HG03575 (cell line): ENCODE measurements at regions not wholly inside any gene's neighbourhood (a gene's known extent, or its start where the extent isn't known, plus 50 kb on each side); places are given as distances from the start of the nearest gene placed in this dataset.
"Not testable (repeated sequence)": the region's sequence is repeated elsewhere in the genome, so short reads cannot be mapped to it uniquely, and the experiment has no call there.

Experiments used
- ATAC-seq: cut with Tn5 transposase; IDR thresholded peaks from one replicate; pipeline ENCODE4 v1.9.1; 2021; ENCODE audit not compliant: unreplicated experiment, insufficient number of reproducible peaks, low FRiP score; ENCODE audit errors: extremely low read depth

DNA sequence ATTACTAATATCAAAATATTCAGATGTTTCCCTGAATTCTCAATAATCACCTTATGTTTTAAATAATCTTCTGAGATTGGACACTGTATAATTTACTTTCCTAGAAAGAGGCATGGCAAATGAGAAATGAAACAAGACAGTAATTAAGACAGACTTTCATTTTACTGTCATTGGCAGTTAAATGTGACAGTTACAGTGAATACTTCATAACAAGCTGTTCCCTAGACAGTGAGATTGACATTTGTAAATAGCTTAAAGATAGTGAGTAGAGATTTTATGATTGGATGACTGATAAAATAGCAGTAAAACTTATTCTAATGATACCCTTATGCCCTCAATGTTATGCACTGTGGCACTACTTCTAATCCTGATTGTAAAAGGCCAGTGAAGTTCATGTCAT is 524.9 kb upstream of the TMEFF2 start:
- ATAC-seq = no peak

DNA sequence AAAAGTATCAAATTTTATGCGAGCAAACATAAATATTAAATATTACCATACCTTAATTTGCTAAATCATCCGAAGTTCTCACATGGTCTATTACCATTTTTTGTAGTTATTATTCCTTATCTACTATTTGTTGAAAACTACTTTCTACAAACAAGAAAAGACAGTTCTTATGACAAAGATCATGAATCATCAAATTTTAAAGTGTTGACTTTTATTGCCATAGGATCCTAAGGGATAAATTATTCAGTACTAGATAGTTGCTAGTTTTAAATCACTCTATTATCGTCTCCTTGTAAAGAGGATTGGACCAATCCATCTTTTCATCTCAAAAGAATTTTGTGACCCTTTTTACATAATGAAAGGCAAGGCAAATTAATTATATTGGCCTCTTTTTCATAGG is 523.6 kb upstream of the TMEFF2 start:
- ATAC-seq = no peak

DNA sequence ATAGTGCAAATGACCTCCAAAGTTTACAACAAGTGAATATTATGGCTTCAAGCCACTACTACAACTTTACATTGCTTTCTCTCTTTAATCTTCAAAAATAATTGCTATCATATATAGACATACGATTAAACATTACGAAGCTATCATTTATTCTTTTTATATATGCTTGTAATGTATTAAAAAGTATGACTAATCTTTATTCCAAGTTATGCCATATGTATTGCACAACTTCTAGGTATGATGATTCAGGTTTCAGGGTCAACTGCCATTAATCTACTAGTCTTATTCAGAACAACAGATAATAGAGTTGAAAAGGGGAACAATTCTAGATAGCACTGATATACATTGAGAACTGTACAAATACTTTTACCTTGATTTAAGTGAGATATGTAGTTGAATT is 506.2 kb upstream of the TMEFF2 start:
- no peak for ATAC-seq

DNA sequence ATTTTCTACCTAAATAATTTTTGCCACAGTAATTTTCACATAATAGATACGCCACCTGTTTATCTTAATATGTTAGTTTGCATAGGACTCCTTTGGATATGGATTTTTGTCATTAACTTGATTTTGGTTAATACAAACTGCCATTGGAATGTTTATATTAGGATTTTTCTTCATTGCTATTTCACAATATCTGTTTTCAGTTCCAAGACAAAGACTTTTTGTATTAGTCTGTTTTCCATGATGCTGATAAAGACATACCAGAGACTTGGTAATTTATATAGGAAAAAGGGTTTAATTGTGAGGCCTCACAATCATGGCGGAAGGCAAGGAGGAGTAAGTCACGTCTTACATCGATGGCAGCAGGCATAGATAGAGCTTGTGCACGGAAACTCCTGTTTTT is 503.1 kb upstream of the TMEFF2 start:
- ATAC-seq = no peak

DNA sequence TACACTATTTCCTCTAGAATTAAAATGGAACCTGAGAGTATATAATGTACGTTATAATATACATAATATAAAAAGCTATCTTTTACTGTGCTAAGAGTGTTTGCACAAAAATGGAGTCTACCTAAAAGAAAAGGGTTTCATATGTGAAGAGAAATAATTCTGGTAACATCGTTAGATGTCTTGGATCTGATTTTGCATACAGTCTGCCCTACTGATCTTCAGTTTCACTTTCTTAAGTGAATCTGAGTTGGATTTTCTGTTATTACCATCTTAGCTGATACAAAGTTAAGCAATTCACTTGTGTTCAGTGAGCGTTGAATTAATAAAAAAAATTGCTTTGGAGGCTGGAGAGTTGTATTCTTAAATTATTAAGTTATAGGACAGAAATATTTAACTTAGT is 502.1 kb upstream of the TMEFF2 start:
- ATAC-seq = no peak

DNA sequence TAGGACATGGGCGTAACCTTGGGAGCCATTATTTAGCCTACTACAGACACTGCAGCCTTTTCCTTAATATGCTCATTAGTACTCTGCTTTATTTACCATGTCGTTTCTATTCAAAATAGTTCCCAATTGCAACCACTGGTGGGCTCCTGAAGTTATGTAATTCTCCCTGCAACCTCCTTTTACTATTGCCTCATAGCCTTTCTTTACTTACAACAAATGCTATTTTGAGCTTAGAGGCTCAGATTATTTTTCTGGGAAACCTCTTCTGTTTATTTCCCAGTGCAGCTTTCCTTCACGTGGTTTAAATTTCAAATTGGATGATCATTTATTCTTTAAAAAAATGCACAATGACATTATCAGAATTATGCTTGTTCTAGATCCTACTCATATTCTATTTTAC is 492.3 kb upstream of the TMEFF2 start:
- no peak for ATAC-seq

DNA sequence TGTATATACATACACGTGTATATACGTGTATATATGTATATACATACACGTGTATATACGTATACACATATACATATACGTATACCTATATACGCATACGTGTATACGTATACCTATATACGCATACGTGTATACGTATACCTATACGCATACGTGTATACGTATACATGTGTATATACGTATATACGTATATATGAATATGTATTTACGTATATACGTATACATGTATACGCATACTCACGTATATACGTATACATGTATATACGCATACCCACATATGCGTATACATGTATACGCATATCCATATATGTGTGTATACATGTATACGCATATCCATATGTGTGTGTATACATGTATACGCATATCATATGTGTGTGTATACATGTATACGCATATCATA is 487.8 kb upstream of the TMEFF2 start:
- ATAC-seq = not testable (repeated sequence)

DNA sequence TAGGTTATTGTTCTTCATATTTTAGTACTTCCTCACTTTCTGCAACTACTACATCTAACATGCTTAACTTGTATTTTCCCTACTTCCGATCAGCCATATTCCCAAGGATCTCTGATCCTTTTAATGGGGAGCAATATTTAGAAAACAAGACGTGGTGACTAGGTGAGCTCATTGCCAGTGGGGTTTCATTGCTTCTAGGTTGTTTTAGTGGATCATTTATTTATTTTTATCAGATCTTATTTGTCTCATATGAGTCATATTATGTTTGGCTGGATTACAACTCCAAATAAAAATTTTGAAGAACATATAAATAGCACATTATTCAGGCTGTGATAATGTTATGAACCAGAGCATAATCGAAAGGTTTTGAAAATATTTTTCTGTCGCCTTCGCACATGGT is 480.9 kb upstream of the TMEFF2 start:
- ATAC-seq = no peak

DNA sequence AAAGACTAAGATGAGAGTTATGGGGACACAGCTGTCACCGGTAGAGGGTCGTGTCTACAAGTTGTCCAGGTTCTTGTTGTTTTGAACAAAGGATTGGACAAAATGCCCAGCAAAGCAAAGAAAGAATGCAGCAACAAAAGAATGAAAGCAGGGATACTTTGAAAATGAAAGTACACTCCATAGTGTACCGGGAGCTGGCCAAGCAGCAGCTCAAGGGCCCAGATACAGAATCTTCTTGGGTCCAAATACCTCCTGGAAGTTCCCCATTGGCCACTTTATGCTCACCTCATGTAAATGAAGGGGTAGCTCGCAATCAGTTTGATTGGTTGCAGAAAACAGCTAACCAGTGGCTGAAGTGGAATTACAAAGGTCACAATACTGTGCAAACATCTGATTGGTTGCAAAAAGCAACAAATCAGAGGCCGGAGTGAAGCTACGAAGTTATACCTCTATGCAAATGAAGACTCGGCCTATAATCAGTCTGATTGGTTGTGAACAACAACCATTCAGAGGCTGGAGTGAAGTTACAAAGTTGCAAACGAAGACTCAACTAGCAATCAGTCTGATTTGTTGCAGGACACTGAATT is 474.9 kb upstream of the TMEFF2 start:
- ATAC-seq = no peak

DNA sequence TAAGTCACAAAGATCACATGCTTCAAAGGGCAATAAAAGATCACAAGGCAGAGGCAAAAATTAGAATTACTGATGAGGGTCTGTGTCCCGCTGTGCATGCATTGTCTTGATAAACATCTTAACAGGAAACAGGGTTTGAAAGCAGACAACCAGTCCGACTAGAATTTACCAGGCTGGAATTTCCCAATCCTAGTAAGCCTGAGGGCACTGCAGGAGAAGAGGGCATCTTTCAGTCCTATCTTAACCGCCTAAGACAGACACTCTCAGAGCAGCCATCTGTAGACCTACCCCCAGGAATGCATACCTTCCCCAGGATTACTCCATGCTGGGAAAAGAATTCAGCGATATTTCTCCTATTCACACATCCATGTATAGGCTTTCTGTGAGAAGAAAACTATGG is 465.8 kb upstream of the TMEFF2 start:
- ATAC-seq = not testable (repeated sequence)

DNA sequence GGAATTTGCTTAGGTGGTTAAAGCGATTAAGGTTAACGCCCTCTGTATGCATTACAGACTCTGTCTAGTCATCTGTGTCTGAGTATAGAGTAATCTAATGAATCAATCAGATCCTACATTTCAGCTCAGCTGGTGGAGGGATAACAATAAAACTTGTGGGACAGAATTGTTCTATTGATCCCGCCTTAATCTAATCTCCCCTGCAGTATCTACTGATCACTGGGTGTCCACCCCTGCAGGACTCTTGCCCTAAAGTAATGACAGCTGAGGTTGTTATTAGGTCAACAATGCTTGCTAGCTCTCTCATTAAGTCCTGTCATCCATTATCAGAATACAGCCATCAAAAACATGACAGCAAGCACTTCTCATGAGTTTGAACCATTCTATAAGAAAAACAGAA is 462.6 kb upstream of the TMEFF2 start:
- ATAC-seq = no peak

DNA sequence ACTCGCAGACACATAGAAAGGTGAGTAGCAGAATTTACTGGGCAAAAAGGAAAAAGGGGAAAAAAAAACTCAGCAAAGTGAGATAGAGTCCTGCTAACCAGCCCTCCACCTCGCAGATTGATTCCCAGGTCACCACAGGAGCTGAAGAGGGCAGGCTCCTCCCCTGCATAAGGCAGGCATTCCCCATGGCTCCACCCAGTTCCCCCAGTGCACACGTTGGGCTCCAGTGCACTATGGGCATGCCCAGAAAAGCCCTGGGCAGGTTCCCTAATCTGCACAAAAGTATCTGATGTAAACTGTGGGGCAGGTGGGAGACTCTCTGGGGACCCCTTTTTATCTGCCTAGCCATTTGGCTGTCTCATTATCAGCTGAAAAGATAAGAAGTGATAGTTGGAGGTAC is 461.2 kb upstream of the TMEFF2 start:
- no peak for ATAC-seq

DNA sequence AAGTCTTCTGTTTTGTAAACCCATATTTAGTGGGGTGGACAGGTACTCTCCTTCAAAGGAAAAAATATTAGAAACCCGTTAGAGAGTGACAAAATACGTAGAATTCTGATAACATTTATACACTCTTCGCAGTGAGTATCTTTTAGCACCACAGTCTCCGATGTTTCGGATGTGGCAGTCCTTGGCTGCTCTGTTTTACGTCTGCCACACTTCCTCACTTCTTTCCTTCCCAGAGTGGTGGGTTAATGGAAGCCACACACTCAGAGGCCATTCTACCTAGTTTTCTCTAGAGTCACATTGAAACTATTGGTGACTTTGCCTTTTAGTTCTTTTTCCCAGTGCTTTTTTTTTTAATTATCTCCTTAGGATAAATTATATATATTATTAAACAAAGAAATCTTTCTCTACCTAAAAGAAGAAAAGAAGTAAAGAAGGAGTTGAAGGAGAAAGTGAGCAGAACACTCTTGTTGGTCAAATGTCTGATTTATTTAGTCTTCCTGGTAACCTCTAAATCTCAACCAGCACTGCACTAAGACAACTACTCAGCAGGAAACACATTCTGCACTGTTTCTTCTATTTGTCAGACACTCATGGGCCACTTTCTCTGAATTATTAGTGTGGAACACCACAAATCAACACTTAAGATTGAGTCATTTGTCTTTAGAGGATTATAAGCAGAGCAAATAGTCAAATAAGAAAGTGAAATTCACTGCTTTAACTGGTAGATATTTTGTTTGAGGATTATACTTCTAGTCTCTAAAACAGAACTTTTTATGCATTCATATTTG is 451.3 kb upstream of the TMEFF2 start:
- ATAC-seq = no peak

DNA sequence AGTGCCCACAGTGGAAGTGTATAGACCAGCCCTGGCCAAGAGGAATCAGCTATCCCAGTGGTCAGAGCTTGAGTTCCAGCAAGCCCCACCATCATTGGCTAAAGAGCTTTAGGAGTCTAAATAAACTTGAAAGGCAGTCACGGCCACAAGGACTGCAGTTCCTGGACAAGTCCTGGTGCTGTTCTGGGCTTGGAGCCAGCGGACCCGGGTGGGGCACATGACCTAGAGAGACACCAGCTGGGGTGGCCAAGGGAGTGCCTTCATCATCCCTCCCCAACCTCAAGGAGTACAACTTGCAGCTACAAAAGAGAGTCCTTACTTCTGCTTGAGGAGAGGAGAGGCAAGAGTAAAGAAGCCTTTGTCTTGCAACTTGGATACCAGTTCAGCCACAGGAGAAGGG is 439.8 kb upstream of the TMEFF2 start:
- no peak for ATAC-seq

DNA sequence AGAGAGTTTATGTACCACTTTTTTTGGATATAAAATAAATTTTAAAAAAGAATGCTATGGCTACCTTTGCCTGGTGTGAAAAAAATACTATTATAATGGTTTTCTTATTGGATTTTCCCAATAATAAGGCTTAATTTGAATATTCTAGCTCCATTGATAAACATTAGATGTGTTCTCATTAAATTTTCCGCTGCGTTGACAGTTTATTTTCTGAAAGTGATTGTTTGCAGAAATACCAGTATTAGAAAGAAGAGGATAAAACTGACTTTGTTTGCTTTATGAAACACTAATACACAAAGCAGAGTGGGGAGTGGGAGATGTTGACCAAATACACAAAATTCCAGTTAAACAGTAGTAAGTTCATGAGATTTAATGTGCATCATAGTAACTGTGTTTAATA is 433.3 kb upstream of the TMEFF2 start:
- ATAC-seq = no peak

DNA sequence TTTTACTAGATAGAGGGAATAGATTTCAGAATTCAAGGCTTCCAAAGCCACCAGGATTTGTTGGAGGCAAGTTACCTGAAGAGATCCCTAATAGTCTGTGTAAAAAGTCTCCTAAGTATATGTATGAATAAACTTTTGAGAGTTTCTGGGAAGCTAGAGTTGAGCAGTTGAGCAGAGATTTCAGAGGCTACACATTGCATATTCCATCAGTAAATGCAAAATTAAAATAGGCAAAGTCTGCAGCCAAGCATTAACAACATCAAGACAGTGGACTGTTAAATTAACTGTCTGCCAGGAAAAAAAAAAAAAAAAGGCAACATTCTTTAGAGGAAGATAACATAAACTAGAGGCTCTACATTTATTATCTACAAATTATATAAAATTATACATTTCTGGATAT is 420.4 kb upstream of the TMEFF2 start:
- ATAC-seq = no peak

DNA sequence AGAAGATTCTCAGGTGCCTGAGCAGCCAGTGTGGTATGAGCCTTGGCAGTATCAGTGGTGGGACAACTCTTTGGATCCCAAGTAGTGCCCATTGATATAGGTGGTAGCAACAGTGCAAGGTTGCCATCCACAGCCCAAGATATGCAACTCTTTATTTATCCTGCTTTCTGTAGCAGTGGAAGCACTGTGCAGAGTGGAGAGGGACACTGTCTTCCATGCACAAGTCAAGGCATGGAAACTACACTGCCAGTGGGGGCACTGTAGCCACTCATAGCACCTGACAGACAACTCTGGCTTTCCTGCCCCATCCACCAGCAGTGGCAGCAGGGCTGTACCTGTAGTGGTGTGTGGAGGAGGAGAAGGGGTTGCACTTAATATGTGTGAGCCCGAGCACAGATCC is 409.6 kb upstream of the TMEFF2 start:
- ATAC-seq = no peak

DNA sequence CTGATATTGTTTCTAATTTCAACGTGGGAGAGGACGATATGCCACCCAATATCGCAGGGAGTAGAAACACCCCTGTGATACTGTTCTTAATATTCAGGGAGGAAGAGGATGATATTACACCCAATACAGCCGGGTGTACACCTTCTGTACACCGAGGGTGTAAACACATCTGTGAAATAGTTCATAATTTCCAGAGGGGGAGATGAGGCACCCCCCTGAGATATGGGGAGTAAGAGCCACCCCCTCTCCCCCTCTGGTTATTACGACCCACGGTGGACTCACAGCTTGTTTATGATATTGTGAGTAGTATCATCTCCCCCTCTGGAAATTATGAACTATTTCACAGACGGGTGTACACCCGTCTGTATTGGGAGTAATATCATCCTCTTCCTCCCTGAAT is 403.9 kb upstream of the TMEFF2 start:
- ATAC-seq = not testable (repeated sequence)

DNA sequence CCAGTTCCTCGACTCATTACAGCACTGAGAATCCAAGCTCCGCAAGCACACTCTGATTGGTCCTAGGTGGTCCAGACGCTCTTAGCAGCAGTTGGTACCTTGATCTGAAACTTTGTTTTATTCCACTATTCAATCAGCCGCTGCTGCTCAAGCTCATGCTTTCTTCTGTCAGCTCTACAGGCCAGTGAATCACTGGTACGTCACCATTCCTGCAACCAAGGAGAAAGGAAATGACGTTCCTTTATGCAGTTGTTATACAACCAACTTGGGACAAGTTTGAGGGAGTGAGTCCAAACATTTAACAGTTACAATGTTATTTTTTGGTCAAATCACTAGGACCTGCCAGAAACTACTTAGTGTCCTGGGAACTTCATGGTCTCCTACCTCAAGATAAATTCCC is 398.8 kb upstream of the TMEFF2 start:
- no peak for ATAC-seq

DNA sequence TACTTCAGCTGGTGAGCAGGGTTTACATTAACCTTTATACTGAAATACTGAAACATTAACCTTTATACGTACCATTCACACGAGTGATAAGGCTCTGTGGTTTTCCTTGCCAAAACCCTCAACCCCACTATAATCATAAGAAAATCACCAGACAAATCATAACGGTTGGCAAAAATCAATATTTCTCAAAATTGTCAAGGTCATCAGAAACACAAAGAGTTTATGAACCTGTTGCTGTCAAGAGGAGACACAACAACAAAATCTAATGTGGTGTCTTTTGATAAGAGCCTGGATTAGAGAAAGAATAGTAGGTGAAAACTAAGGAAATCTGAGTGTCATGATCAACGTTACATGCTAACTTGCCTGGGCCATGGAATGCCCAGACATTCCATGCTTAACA is 396.9 kb upstream of the TMEFF2 start:
- no peak for ATAC-seq

DNA sequence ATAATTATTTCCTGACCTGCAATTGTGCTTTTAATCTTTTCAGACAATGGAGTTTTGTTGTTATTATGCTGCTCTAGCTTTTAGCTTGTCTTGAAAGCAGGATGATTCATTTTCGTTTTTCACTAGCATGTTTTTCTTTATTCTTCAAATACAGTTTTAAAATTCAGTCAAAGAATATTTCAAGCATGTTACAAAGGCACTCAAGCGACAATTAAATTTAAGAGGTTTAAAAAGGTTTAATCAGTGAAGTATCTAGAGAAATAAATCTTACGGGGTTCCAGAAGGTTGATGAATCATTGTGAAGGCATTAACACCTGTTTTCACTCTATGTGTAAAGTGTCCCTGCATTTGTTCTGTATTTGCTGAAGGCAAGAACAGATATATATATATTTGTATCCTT is 390.7 kb upstream of the TMEFF2 start:
- ATAC-seq = no peak
